ENCODE measurements at regions not wholly inside any gene's neighbourhood (a gene's known extent, or its start where the extent isn't known, plus 50 kb on each side); places are given as distances from the start of the nearest gene placed in this dataset.

GRCh38 chr10:90321132-90321816 is 536.6 kb downstream of the HTR7 start:
- Mint-ChIP-seq H3K36me3 (ENCODE audit: low read depth) (no peaks in the 10 kb centered on the region), H3K4me3 (no peak overlapping the region), H3K4me1 (no peaks in the 10 kb centered on the region), H3K27ac (no peak overlapping the region), H3K27me3 (no peaks in the 10 kb centered on the region), H3K9me3 (no peaks in the 10 kb centered on the region)
- ChIA-PET POLR2A (no interaction called here), CTCF (no interaction called here)
- DNase-seq: no peak

DNA sequence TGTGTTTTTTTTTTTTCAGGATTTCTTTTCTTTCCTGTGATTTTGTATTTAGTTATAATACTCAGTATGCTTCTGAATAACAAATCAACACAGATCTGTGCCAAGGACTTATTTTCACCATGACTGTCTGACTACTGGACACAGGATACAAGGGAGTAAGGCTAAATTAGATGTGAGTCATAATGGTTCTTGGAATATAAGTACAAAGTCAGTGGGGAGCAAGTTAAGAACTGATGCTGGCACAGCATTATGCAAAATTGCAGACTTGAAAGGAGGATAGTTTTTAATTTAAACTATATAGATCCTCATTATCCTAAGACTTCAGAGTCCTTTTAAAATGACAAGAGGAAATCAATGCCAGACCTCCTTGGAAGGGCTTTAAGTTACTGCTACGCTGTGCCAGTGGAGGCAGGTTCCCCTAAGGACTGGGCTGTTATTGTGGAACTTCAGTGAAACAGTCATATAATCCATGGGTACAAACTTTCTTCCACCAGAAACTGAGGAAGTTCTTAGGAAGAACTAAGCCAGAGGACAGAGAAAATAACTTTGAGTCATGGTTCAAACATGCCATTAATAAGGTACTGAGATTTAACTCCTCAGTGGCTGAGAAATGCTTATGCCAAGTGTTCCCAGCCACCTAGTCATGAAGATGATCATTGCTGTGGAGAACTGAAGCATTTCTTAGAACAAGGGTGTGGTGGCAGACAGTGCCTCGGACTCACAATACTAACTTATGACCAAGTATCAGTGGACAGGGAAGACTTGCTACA is 531.2 kb downstream of the HTR7 start:
- Mint-ChIP-seq H3K36me3 (ENCODE audit: low read depth) (no peaks in the 10 kb centered on the region), H3K4me3 (no peak overlapping the region), H3K9me3 (no peaks in the 10 kb centered on the region), H3K4me1 (no peaks in the 10 kb centered on the region), H3K27me3 (no peaks in the 10 kb centered on the region), H3K27ac (no peak overlapping the region)
- DNase-seq: no peak
- POLR2A ChIA-PET: no interaction called here
- CTCF ChIA-PET: no interaction called here

DNA sequence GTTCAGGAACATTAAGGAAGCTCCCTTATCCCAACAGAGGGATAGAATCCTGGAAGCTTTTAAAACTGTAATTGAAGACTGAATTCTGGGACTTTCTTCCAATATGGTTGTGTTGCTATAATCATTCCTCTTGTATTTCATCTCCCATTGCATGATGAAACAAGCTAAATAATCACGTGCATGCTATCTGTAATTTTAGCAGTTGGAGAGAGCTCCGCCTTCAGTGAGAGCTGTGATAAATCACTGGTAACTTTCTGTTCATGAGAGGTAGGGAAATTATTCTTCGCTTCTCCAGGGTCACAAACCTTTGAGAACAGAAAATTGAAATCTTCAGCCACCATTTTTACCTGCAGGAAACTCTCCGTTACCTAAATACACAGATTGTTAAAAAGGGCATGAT is 530.2 kb downstream of the HTR7 start:
- no peaks in the 10 kb centered on the region for H3K36me3 Mint-ChIP-seq (ENCODE audit: low read depth)
- ChIA-PET POLR2A (no interaction called here), CTCF (no interaction called here)
- no peaks in the 10 kb centered on the region for H3K4me1 Mint-ChIP-seq
- no peak overlapping the region for H3K4me3 Mint-ChIP-seq
- no peak for DNase-seq
- H3K27ac Mint-ChIP-seq: no peak overlapping the region
- no peaks in the 10 kb centered on the region for H3K9me3 Mint-ChIP-seq
- H3K27me3 Mint-ChIP-seq: no peaks in the 10 kb centered on the region

- no peaks in the 10 kb centered on the region for H3K4me1 Mint-ChIP-seq
- H3K27me3 Mint-ChIP-seq: no peaks in the 10 kb centered on the region
- no peak overlapping the region for H3K4me3 Mint-ChIP-seq
- ChIA-PET CTCF (no interaction called here), POLR2A (no interaction called here)
- DNase-seq: no peak
- no peaks in the 10 kb centered on the region for H3K9me3 Mint-ChIP-seq
- no peaks in the 10 kb centered on the region for H3K36me3 Mint-ChIP-seq (ENCODE audit: low read depth)
- H3K27ac Mint-ChIP-seq: no peak overlapping the region
These were observed 529.4 kb downstream of the HTR7 start for GRCh38 chr10:90328459-90328858.

- CTCF ChIA-PET: no interaction called here
- no peak for DNase-seq
- no peak overlapping the region for H3K4me3 Mint-ChIP-seq
- no peaks in the 10 kb centered on the region for H3K36me3 Mint-ChIP-seq (ENCODE audit: low read depth)
- POLR2A ChIA-PET: no interaction called here
- H3K27me3 Mint-ChIP-seq: no peaks in the 10 kb centered on the region
- no peaks in the 10 kb centered on the region for H3K9me3 Mint-ChIP-seq
- no peak overlapping the region for H3K27ac Mint-ChIP-seq
- H3K4me1 Mint-ChIP-seq: no peaks in the 10 kb centered on the region
These were observed 528.9 kb downstream of the HTR7 start for GRCh38 chr10:90328896-90329295.

- Mint-ChIP-seq H3K27me3 (no peaks in the 10 kb centered on the region), H3K9me3 (no peaks in the 10 kb centered on the region), H3K27ac (no peak overlapping the region), H3K4me3 (no peak overlapping the region), H3K36me3 (ENCODE audit: low read depth) (no peaks in the 10 kb centered on the region), H3K4me1 (no peaks in the 10 kb centered on the region)
- ChIA-PET POLR2A (no interaction called here), CTCF (no interaction called here)
- no peak for DNase-seq
These were observed 520.5 kb downstream of the HTR7 start for GRCh38 chr10:90337316-90337715.

GRCh38 chr10:90342480-90342879 is 515.4 kb downstream of the HTR7 start:
- H3K27me3 Mint-ChIP-seq: no peaks in the 10 kb centered on the region
- CTCF ChIA-PET: no interaction called here
- H3K27ac Mint-ChIP-seq: no peak overlapping the region
- POLR2A ChIA-PET: no interaction called here
- DNase-seq: no peak
- H3K36me3 Mint-ChIP-seq (ENCODE audit: low read depth): no peaks in the 10 kb centered on the region
- H3K4me3 Mint-ChIP-seq: no peak overlapping the region
- H3K9me3 Mint-ChIP-seq: no peaks in the 10 kb centered on the region
- no peaks in the 10 kb centered on the region for H3K4me1 Mint-ChIP-seq

GRCh38 chr10:90344226-90344625 is 513.6 kb downstream of the HTR7 start:
- Mint-ChIP-seq H3K27ac (no peak overlapping the region), H3K36me3 (ENCODE audit: low read depth) (no peaks in the 10 kb centered on the region), H3K27me3 (no peaks in the 10 kb centered on the region), H3K9me3 (no peaks in the 10 kb centered on the region), H3K4me3 (no peak overlapping the region), H3K4me1 (no peaks in the 10 kb centered on the region)
- no peak for DNase-seq
- ChIA-PET POLR2A (no interaction called here), CTCF (no interaction called here)

GRCh38 chr10:90347239-90347638 is 510.6 kb downstream of the HTR7 start:
- H3K27me3 Mint-ChIP-seq: no peaks in the 10 kb centered on the region
- POLR2A ChIA-PET: no interaction called here
- CTCF ChIA-PET: no interaction called here
- H3K9me3 Mint-ChIP-seq: no peaks in the 10 kb centered on the region
- H3K4me3 Mint-ChIP-seq: no peak overlapping the region
- no peaks in the 10 kb centered on the region for H3K4me1 Mint-ChIP-seq
- H3K36me3 Mint-ChIP-seq (ENCODE audit: low read depth): no peaks in the 10 kb centered on the region
- DNase-seq: no peak
- no peak overlapping the region for H3K27ac Mint-ChIP-seq

- Mint-ChIP-seq H3K27ac (no peak overlapping the region), H3K4me3 (no peak overlapping the region)
These were observed 507.7 kb downstream of the HTR7 start for GRCh38 chr10:90350122-90350521.

GRCh38 chr10:90352288-90352687 is 505.6 kb downstream of the HTR7 start:
- H3K27ac Mint-ChIP-seq: no peak overlapping the region
- POLR2A ChIA-PET: no interaction called here
- no peak overlapping the region for H3K4me3 Mint-ChIP-seq
- no peak for DNase-seq
- no peaks in the 10 kb centered on the region for H3K36me3 Mint-ChIP-seq (ENCODE audit: low read depth)
- no peaks in the 10 kb centered on the region for H3K4me1 Mint-ChIP-seq
- H3K9me3 Mint-ChIP-seq: no peaks in the 10 kb centered on the region
- CTCF ChIA-PET: no interaction called here
- no peaks in the 10 kb centered on the region for H3K27me3 Mint-ChIP-seq

More at GRCh38 chr10:90350122-90350521, 507.7 kb downstream of the HTR7 start:
- Mint-ChIP-seq H3K27me3 (no peaks in the 10 kb centered on the region), H3K9me3 (no peaks in the 10 kb centered on the region), H3K36me3 (ENCODE audit: low read depth) (no peaks in the 10 kb centered on the region), H3K4me1 (no peaks in the 10 kb centered on the region)
- DNase-seq: no peak
- ChIA-PET CTCF (no interaction called here), POLR2A (no interaction called here)

DNA sequence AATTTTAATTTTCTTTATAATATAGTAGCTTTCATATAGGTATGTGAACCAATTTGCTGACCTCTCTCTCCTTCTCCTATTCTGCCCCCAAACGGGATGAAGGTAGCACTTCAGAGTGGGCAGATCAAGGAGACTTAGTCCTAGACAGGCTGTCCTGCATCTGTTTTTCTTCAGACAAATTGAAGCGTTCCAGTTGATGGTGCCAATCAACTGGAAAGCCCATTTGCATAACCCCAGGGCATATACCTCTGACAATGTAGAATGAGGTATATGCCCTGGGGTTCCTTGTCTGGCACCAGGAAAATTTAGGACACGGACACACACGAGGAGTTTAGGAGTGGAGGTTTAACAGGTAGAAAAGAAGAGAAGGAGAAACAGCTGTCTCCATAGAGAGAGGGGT is 502.9 kb downstream of the HTR7 start:
- DNase-seq: no peak
- H3K4me3 Mint-ChIP-seq: no peak overlapping the region
- no peak overlapping the region for H3K27ac Mint-ChIP-seq
- no peaks in the 10 kb centered on the region for H3K27me3 Mint-ChIP-seq
- ChIA-PET CTCF (no interaction called here), POLR2A (no interaction called here)
- no peaks in the 10 kb centered on the region for H3K36me3 Mint-ChIP-seq (ENCODE audit: low read depth)
- no peaks in the 10 kb centered on the region for H3K4me1 Mint-ChIP-seq
- no peaks in the 10 kb centered on the region for H3K9me3 Mint-ChIP-seq

DNA sequence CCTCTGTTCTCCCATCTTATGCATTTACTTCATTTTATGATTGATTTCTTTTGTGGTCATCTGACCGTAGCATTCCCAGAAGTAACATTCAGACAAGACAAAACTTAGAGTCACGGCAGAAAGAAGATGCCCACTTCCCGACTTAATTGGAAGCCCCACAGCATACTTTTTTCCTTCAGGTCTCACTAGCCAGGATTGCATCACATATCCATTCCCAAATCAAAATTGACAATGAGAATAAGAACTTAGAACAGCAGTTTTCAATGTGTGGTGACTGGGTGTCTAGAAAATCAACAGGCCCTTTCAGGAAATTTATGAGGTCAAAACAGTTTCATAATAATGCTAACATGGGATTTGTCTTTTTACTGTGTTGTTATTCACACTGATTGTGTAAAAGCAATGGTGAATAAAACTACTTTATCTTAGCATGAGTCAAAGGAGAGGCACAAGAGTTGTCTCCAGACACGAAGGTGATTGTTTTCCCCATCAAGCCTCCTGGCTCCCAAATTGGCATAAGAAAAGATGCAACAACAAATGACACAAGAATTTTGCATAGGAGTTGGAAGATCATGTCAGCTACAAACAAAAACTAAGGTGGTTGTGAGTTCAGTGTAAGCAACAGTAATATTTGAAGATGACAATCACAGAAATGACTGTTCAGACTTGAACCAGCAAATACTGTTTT is 493.9 kb downstream of the HTR7 start:
- no peak overlapping the region for H3K4me3 Mint-ChIP-seq
- H3K4me1 Mint-ChIP-seq: no peaks in the 10 kb centered on the region
- H3K9me3 Mint-ChIP-seq: no peaks in the 10 kb centered on the region
- CTCF ChIA-PET: no interaction called here
- no peaks in the 10 kb centered on the region for H3K27me3 Mint-ChIP-seq
- no peaks in the 10 kb centered on the region for H3K36me3 Mint-ChIP-seq (ENCODE audit: low read depth)
- no peak overlapping the region for H3K27ac Mint-ChIP-seq
- no peak for DNase-seq
- POLR2A ChIA-PET: no interaction called here

GRCh38 chr10:90372451-90372850 is 485.4 kb downstream of the HTR7 start:
- no peak overlapping the region for H3K4me3 Mint-ChIP-seq
- no peaks in the 10 kb centered on the region for H3K27me3 Mint-ChIP-seq
- no peaks in the 10 kb centered on the region for H3K9me3 Mint-ChIP-seq
- ChIA-PET CTCF (no interaction called here), POLR2A (no interaction called here)
- no peaks in the 10 kb centered on the region for H3K36me3 Mint-ChIP-seq (ENCODE audit: low read depth)
- no peak for DNase-seq
- no peaks in the 10 kb centered on the region for H3K4me1 Mint-ChIP-seq
- H3K27ac Mint-ChIP-seq: no peak overlapping the region

All from activated CD4-positive, alpha-beta memory T cell treated with anti-CD3 and anti-CD28 coated beads, Interleukin-2, amount 10 ng/mL, durations not matched to agents 7 days and 5 days (primary cell).